ENCODE measurements at regions not wholly inside any gene's neighbourhood (a gene's known extent, or its start where the extent isn't known, plus 50 kb on each side); places are given as distances from the start of the nearest gene placed in this dataset.
"Not testable (repeated sequence)": the region's sequence is repeated elsewhere in the genome, so short reads cannot be mapped to it uniquely, and the experiment has no call there.

DNA sequence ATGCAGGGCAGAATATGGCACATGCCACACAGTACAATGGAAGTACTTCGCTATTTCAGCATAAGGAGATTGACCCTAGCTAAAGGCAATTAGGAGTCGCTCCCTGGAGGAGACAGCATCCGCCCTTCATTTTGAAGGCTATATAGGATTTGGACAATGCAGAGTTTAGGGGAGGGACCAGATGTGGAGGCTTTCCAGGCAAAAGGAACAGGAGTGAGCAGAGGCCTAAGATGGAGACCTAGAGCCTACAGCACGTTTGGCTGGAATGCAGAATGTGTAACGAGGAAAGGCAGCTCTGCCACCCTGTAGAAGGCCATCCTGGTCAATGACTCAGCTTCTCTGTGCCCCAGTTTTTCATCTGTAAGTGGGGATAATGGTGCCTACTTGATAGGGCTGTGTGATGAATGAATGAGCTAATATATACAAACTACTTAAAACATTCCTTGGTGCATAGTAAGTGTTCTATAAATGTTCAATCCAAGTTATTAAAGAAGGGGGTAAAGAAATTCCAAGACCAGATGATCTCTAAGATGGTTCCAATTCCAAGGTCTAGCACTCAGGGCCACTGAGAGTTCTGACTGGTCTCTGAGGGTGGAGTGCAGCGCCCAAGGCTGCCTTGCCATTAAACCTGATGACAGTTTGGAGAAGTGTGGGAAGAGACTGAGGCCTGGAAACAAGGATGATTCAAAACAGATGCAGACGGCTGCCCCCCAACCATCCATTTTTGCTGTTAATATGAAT lies 54.3 kb upstream of the FRMD6 start:
- Histone ChIP-seq H3K4me1 (ENCODE audit: insufficient read depth, low read length, poor library complexity, severe bottlenecking) (no peaks in the 10 kb centered on the region), H3K9me3 (ENCODE audit: low read depth, low read length, poor library complexity, severe bottlenecking) (no peaks in the 10 kb centered on the region), H3K4me3 (ENCODE audit: low read depth, low read length, poor library complexity, severe bottlenecking) (no peak overlapping the region), H3K36me3 (ENCODE audit: insufficient read depth, low read length, poor library complexity, severe bottlenecking) (no peaks in the 10 kb centered on the region), H3K27ac (ENCODE audit: low read depth, low read length, poor library complexity, severe bottlenecking) (no peak overlapping the region), H3K27me3 (replicated peaks; ENCODE audit: insufficient read depth, low read depth, low read length, poor library complexity) (no peaks in the 10 kb centered on the region)
- intact Hi-C loops (cut with micrococcal nuclease; ENCODE audit: unreplicated experiment) = no loop called here
- ChIA-PET CTCF (no interaction called here), POLR2A (ENCODE audit: low non-redundant PET) (no interaction called here)
- TF ChIP-seq EZH2 (IDR thresholded peaks at IDR 0.05; ENCODE audit: borderline replicate concordance, low read depth, low read length, poor library complexity, severe bottlenecking) = no peak
- TF ChIP-seq, protein P1, sequence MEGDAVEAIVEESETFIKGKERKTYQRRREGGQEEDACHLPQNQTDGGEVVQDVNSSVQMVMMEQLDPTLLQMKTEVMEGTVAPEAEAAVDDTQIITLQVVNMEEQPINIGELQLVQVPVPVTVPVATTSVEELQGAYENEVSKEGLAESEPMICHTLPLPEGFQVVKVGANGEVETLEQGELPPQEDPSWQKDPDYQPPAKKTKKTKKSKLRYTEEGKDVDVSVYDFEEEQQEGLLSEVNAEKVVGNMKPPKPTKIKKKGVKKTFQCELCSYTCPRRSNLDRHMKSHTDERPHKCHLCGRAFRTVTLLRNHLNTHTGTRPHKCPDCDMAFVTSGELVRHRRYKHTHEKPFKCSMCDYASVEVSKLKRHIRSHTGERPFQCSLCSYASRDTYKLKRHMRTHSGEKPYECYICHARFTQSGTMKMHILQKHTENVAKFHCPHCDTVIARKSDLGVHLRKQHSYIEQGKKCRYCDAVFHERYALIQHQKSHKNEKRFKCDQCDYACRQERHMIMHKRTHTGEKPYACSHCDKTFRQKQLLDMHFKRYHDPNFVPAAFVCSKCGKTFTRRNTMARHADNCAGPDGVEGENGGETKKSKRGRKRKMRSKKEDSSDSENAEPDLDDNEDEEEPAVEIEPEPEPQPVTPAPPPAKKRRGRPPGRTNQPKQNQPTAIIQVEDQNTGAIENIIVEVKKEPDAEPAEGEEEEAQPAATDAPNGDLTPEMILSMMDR (conservative IDR thresholded peaks at IDR 0.05; ENCODE audit: low read depth, low read length) = no peak
- DNase-seq (ENCODE audit: low spot score) = no peak
- no TSS peak for BruUV-seq (replicated peaks)

- H3K27ac ChIP-seq (ENCODE audit: low read depth, low read length, poor library complexity, severe bottlenecking); H3K9me3 ChIP-seq (ENCODE audit: low read depth, low read length, poor library complexity, severe bottlenecking); CTCF ChIA-PET; H3K4me3 ChIP-seq (ENCODE audit: low read depth, low read length, poor library complexity, severe bottlenecking); H3K4me1 ChIP-seq (ENCODE audit: insufficient read depth, low read length, poor library complexity, severe bottlenecking); BruUV-seq (replicated peaks); POLR2A ChIA-PET (ENCODE audit: low non-redundant PET); intact Hi-C loops (cut with micrococcal nuclease; ENCODE audit: unreplicated experiment); DNase-seq (ENCODE audit: low spot score); H3K36me3 ChIP-seq (ENCODE audit: insufficient read depth, low read length, poor library complexity, severe bottlenecking); H3K27me3 ChIP-seq (replicated peaks; ENCODE audit: insufficient read depth, low read depth, low read length, poor library complexity): not testable (repeated sequence)
Measured at GRCh38 chr14:51598924-51599600, 52.6 kb upstream of the FRMD6 start.

DNA sequence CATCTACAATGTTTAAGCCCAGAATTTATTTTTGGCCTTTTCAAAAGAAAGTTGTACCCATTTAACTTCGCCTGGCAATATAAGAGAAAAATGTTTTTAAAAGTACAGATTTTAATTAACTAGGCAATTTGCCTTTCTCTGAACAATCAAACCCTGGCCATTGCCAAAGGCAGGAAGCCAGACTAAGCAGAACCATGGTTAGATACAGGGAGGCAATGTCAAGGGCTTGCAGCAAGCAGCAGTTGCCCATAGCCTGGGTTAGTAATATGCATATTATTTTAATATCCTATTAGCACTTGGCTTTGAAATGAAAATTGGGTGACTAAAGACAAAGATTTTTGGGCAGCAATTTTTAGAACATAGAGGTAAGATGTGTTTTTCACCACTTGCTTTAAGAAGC lies 51.1 kb upstream of the FRMD6 start:
- Histone ChIP-seq H3K4me1 (ENCODE audit: insufficient read depth, low read length, poor library complexity, severe bottlenecking) (no peaks in the 10 kb centered on the region), H3K4me3 (ENCODE audit: low read depth, low read length, poor library complexity, severe bottlenecking) (no peak overlapping the region), H3K36me3 (ENCODE audit: insufficient read depth, low read length, poor library complexity, severe bottlenecking) (no peaks in the 10 kb centered on the region), H3K27ac (ENCODE audit: low read depth, low read length, poor library complexity, severe bottlenecking) (no peak overlapping the region), H3K27me3 (replicated peaks; ENCODE audit: insufficient read depth, low read depth, low read length, poor library complexity) (no peaks in the 10 kb centered on the region), H3K9me3 (ENCODE audit: low read depth, low read length, poor library complexity, severe bottlenecking) (no peaks in the 10 kb centered on the region)
- POLR2A ChIA-PET (ENCODE audit: low non-redundant PET) = no interaction called here
- CTCF ChIA-PET = no interaction called here
- TF ChIP-seq, protein P1 (conservative IDR thresholded peaks at IDR 0.05; ENCODE audit: low read depth, low read length) = no peak
- no peak for TF ChIP-seq EZH2 (IDR thresholded peaks at IDR 0.05; ENCODE audit: borderline replicate concordance, low read depth, low read length, poor library complexity, severe bottlenecking)
- no TSS peak for BruUV-seq (replicated peaks)
- no peak for DNase-seq (ENCODE audit: low spot score)
- intact Hi-C loops (cut with micrococcal nuclease; ENCODE audit: unreplicated experiment) = no loop called here

Data from A673 (cell line).